Mammary epithelial cell (primary cell): ENCODE measurements at regions not wholly inside any gene's neighbourhood (a gene's known extent, or its start where the extent isn't known, plus 50 kb on each side); places are given as distances from the start of the nearest gene placed in this dataset.
"Not testable (repeated sequence)": the region's sequence is repeated elsewhere in the genome, so short reads cannot be mapped to it uniquely, and the experiment has no call there.

Experiments
- EZH2 ChIP-seq: IDR thresholded peaks from 2 replicates; pipeline ENCODE4 v1.6.1; 2012; ENCODE audit warnings: low read length, inconsistent platforms, borderline replicate concordance
- TF ChIP-seq, protein P1 (sequence below), 2 donors: IDR thresholded peaks in 1 of 2; conservative IDR thresholded peaks in 1 of 2; 2 replicates each; pipeline ENCODE4 v1.5.1; 2011 to 2012; ENCODE audit warnings: inconsistent platforms in 2 of 2, low read length in 2 of 2, mild to moderate bottlenecking in 2 of 2, control low read depth in 1 of 2, low read depth in 1 of 2; ENCODE audit not compliant: insufficient read depth in 1 of 2; ENCODE audit errors: extremely low read depth in 1 of 2

- TF ChIP-seq, protein P1, sequence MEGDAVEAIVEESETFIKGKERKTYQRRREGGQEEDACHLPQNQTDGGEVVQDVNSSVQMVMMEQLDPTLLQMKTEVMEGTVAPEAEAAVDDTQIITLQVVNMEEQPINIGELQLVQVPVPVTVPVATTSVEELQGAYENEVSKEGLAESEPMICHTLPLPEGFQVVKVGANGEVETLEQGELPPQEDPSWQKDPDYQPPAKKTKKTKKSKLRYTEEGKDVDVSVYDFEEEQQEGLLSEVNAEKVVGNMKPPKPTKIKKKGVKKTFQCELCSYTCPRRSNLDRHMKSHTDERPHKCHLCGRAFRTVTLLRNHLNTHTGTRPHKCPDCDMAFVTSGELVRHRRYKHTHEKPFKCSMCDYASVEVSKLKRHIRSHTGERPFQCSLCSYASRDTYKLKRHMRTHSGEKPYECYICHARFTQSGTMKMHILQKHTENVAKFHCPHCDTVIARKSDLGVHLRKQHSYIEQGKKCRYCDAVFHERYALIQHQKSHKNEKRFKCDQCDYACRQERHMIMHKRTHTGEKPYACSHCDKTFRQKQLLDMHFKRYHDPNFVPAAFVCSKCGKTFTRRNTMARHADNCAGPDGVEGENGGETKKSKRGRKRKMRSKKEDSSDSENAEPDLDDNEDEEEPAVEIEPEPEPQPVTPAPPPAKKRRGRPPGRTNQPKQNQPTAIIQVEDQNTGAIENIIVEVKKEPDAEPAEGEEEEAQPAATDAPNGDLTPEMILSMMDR (conservative IDR thresholded peaks at IDR 0.05 in 1 of 2, IDR thresholded peaks at IDR 0.05 in 1 of 2; ENCODE audit: extremely low read depth in 1 of 2, insufficient read depth in 1 of 2, low read depth in 1 of 2, low read length in 2 of 2) = not testable (repeated sequence)
- not testable (repeated sequence) for TF ChIP-seq EZH2
Measured at GRCh38 chr2:152279367-152279766, 55.6 kb upstream of the FMNL2 start.
